Activated naive CD4-positive, alpha-beta T cell treated with anti-CD3 and anti-CD28 coated beads, Interleukin-2, amount 10 ng/mL, durations not matched to agents 7 days and 5 days (primary cell): ENCODE measurements at regions not wholly inside any gene's neighbourhood (a gene's known extent, or its start where the extent isn't known, plus 50 kb on each side); places are given as distances from the start of the nearest gene placed in this dataset.
"Not testable (repeated sequence)": the region's sequence is repeated elsewhere in the genome, so short reads cannot be mapped to it uniquely, and the experiment has no call there.

Experiments used
- CTCF ChIA-PET: fragments of 350-600 bp; sonication (Branson Sonifier 250); formaldehyde crosslinking; loops from one replicate; lab custom pipeline; 2021; ENCODE audit warnings: antibody characterized with exemption; lab: Charles Lee
- DNase-seq: peaks from one replicate; pipeline ENCODE4 v3.0.0-alpha.2; 2020
- H3K27ac Mint-ChIP-seq: one replicate; pipeline ENCODE4 v1.8.0; 2021; ENCODE audit warnings: mild to moderate bottlenecking, moderate library complexity, mixed read lengths
- H3K27me3 Mint-ChIP-seq: one replicate; pipeline ENCODE4 v1.8.0; 2021; ENCODE audit warnings: mild to moderate bottlenecking, mixed read lengths
- H3K36me3 Mint-ChIP-seq: one replicate; pipeline ENCODE4 v1.8.0; 2021; ENCODE audit warnings: mixed read lengths
- H3K4me1 Mint-ChIP-seq: one replicate; pipeline ENCODE4 v1.8.0; 2021; ENCODE audit warnings: mixed read lengths
- H3K4me3 Mint-ChIP-seq: one replicate; pipeline ENCODE4 v1.8.0; 2021; ENCODE audit warnings: mild to moderate bottlenecking, moderate library complexity, mixed read lengths
- H3K9me3 Mint-ChIP-seq: one replicate; pipeline ENCODE4 v1.8.0; 2021; ENCODE audit warnings: mixed read lengths

- Mint-ChIP-seq H3K4me3 (no peak overlapping the region), H3K36me3 (no peaks in the 10 kb centered on the region), H3K9me3 (peaks cover 5% of the 10 kb centered on the region), H3K27ac (no peak overlapping the region), H3K4me1 (no peaks in the 10 kb centered on the region), H3K27me3 (no peaks in the 10 kb centered on the region)
- CTCF ChIA-PET: no interaction called here
- DNase-seq: no peak
These were observed 92.9 kb upstream of the SALL1 start for GRCh38 chr16:51243936-51244436.

- Mint-ChIP-seq H3K9me3 (peaks cover 8% of the 10 kb centered on the region), H3K27ac (no peak overlapping the region), H3K27me3 (no peaks in the 10 kb centered on the region), H3K4me1 (no peaks in the 10 kb centered on the region), H3K4me3 (no peak overlapping the region), H3K36me3 (no peaks in the 10 kb centered on the region)
- DNase-seq: no peak
- CTCF ChIA-PET: no interaction called here
These were observed 91.4 kb upstream of the SALL1 start for GRCh38 chr16:51242296-51242994.

GRCh38 chr16:51239196-51239595, 88.1 kb upstream of the SALL1 start:
- Mint-ChIP-seq H3K27me3 (no peaks in the 10 kb centered on the region), H3K9me3 (peaks cover 8% of the 10 kb centered on the region)
- CTCF ChIA-PET: no interaction called here

GRCh38 chr16:51237861-51238378, 86.8 kb upstream of the SALL1 start:
- peaks cover 8% of the 10 kb centered on the region for H3K9me3 Mint-ChIP-seq
- DNase-seq: no peak
- no peaks in the 10 kb centered on the region for H3K4me1 Mint-ChIP-seq
- H3K27ac Mint-ChIP-seq: no peak overlapping the region
- H3K27me3 Mint-ChIP-seq: no peaks in the 10 kb centered on the region
- no peaks in the 10 kb centered on the region for H3K36me3 Mint-ChIP-seq
- CTCF ChIA-PET: no interaction called here
- H3K4me3 Mint-ChIP-seq: no peak overlapping the region

More at GRCh38 chr16:51239196-51239595, 88.1 kb upstream of the SALL1 start:
- DNase-seq: no peak
- Mint-ChIP-seq H3K27ac (no peak overlapping the region), H3K36me3 (no peaks in the 10 kb centered on the region), H3K4me1 (no peaks in the 10 kb centered on the region), H3K4me3 (no peak overlapping the region)

GRCh38 chr16:51237207-51237606, 86.1 kb upstream of the SALL1 start:
- Mint-ChIP-seq H3K4me3 (no peak overlapping the region), H3K9me3 (peaks cover 8% of the 10 kb centered on the region), H3K27ac (no peak overlapping the region), H3K27me3 (no peaks in the 10 kb centered on the region), H3K36me3 (no peaks in the 10 kb centered on the region), H3K4me1 (no peaks in the 10 kb centered on the region)
- CTCF ChIA-PET: no interaction called here
- no peak for DNase-seq

GRCh38 chr16:51236583-51236982, 85.5 kb upstream of the SALL1 start:
- Mint-ChIP-seq H3K4me1 (no peaks in the 10 kb centered on the region), H3K27ac (no peak overlapping the region), H3K4me3 (no peak overlapping the region), H3K27me3 (no peaks in the 10 kb centered on the region), H3K9me3 (peaks cover 8% of the 10 kb centered on the region), H3K36me3 (no peaks in the 10 kb centered on the region)
- CTCF ChIA-PET: no interaction called here
- no peak for DNase-seq

GRCh38 chr16:51231702-51232101, 80.6 kb upstream of the SALL1 start:
- H3K27me3 Mint-ChIP-seq: no peaks in the 10 kb centered on the region
- no peaks in the 10 kb centered on the region for H3K9me3 Mint-ChIP-seq
- no peaks in the 10 kb centered on the region for H3K36me3 Mint-ChIP-seq
- H3K4me1 Mint-ChIP-seq: no peaks in the 10 kb centered on the region
- DNase-seq: no peak
- no peak overlapping the region for H3K27ac Mint-ChIP-seq
- CTCF ChIA-PET: no interaction called here
- no peak overlapping the region for H3K4me3 Mint-ChIP-seq

- DNase-seq, H3K27ac Mint-ChIP-seq, H3K4me3 Mint-ChIP-seq, H3K9me3 Mint-ChIP-seq, H3K4me1 Mint-ChIP-seq, H3K36me3 Mint-ChIP-seq, H3K27me3 Mint-ChIP-seq, CTCF ChIA-PET: not testable (repeated sequence)
These were observed 79.0 kb upstream of the SALL1 start for GRCh38 chr16:51230035-51230434.

GRCh38 chr16:51228097-51228659, 77.1 kb upstream of the SALL1 start:
- Mint-ChIP-seq H3K36me3 (no peaks in the 10 kb centered on the region), H3K4me3 (no peak overlapping the region), H3K4me1 (no peaks in the 10 kb centered on the region), H3K27ac (no peak overlapping the region), H3K27me3 (no peaks in the 10 kb centered on the region), H3K9me3 (peaks cover 2% of the 10 kb centered on the region)
- CTCF ChIA-PET: no interaction called here
- DNase-seq: no peak

- DNase-seq: no peak
- Mint-ChIP-seq H3K27ac (no peak overlapping the region), H3K4me3 (no peak overlapping the region), H3K36me3 (no peaks in the 10 kb centered on the region), H3K9me3 (peaks cover 2% of the 10 kb centered on the region), H3K27me3 (no peaks in the 10 kb centered on the region), H3K4me1 (no peaks in the 10 kb centered on the region)
- CTCF ChIA-PET: no interaction called here
These were observed 74.8 kb upstream of the SALL1 start for GRCh38 chr16:51225878-51226277.

- no peaks in the 10 kb centered on the region for H3K27me3 Mint-ChIP-seq
- H3K36me3 Mint-ChIP-seq: no peaks in the 10 kb centered on the region
- H3K4me1 Mint-ChIP-seq: no peaks in the 10 kb centered on the region
- no peak overlapping the region for H3K4me3 Mint-ChIP-seq
- peaks cover 2% of the 10 kb centered on the region for H3K9me3 Mint-ChIP-seq
- DNase-seq: no peak
- CTCF ChIA-PET: no interaction called here
- H3K27ac Mint-ChIP-seq: no peak overlapping the region
These were observed 73.2 kb upstream of the SALL1 start for GRCh38 chr16:51224317-51224716.

GRCh38 chr16:51222016-51222415, 70.9 kb upstream of the SALL1 start:
- CTCF ChIA-PET: no interaction called here

GRCh38 chr16:51211148-51211547, 60.1 kb upstream of the SALL1 start:
- CTCF ChIA-PET: no interaction called here
- H3K4me1 Mint-ChIP-seq: no peaks in the 10 kb centered on the region
- no peaks in the 10 kb centered on the region for H3K36me3 Mint-ChIP-seq

More at GRCh38 chr16:51222016-51222415, 70.9 kb upstream of the SALL1 start:
- no peak overlapping the region for H3K4me3 Mint-ChIP-seq
- peaks cover 5% of the 10 kb centered on the region for H3K9me3 Mint-ChIP-seq
- no peaks in the 10 kb centered on the region for H3K27me3 Mint-ChIP-seq
- no peaks in the 10 kb centered on the region for H3K36me3 Mint-ChIP-seq
- no peak overlapping the region for H3K27ac Mint-ChIP-seq
- no peak for DNase-seq
- no peaks in the 10 kb centered on the region for H3K4me1 Mint-ChIP-seq

GRCh38 chr16:51210087-51210486, 59.0 kb upstream of the SALL1 start:
- CTCF ChIA-PET: no interaction called here
- no peaks in the 10 kb centered on the region for H3K4me1 Mint-ChIP-seq

More at GRCh38 chr16:51211148-51211547, 60.1 kb upstream of the SALL1 start:
- DNase-seq: no peak
- H3K4me3 Mint-ChIP-seq: no peak overlapping the region
- H3K27me3 Mint-ChIP-seq: no peaks in the 10 kb centered on the region
- H3K9me3 Mint-ChIP-seq: peaks cover 4% of the 10 kb centered on the region
- H3K27ac Mint-ChIP-seq: no peak overlapping the region

GRCh38 chr16:51201604-51202003, 50.5 kb upstream of the SALL1 start:
- Mint-ChIP-seq H3K27ac (no peak overlapping the region), H3K27me3 (no peaks in the 10 kb centered on the region), H3K36me3 (no peaks in the 10 kb centered on the region), H3K9me3 (peaks cover 11% of the 10 kb centered on the region), H3K4me3 (no peak overlapping the region), H3K4me1 (no peaks in the 10 kb centered on the region)
- no peak for DNase-seq
- CTCF ChIA-PET: no interaction called here

More at GRCh38 chr16:51210087-51210486, 59.0 kb upstream of the SALL1 start:
- H3K27ac Mint-ChIP-seq: no peak overlapping the region
- no peaks in the 10 kb centered on the region for H3K27me3 Mint-ChIP-seq
- DNase-seq: no peak
- H3K36me3 Mint-ChIP-seq: no peaks in the 10 kb centered on the region
- H3K4me3 Mint-ChIP-seq: no peak overlapping the region
- peaks cover 4% of the 10 kb centered on the region for H3K9me3 Mint-ChIP-seq
